ENCODE measurements at regions not wholly inside any gene's neighbourhood (a gene's known extent, or its start where the extent isn't known, plus 50 kb on each side); places are given as distances from the start of the nearest gene placed in this dataset.
"Not testable (repeated sequence)": the region's sequence is repeated elsewhere in the genome, so short reads cannot be mapped to it uniquely, and the experiment has no call there.

GRCh38 chr11:92168936-92169335 lies 55.7 kb upstream of the FAT3 start:
- no peak for DNase-seq (ENCODE audit: low spot score)

GRCh38 chr11:92167571-92167970 lies 57.0 kb upstream of the FAT3 start:
- no peak for DNase-seq (ENCODE audit: low spot score)

GRCh38 chr11:92166335-92166734 lies 58.3 kb upstream of the FAT3 start:
- DNase-seq (ENCODE audit: low spot score): no peak

- no peak for DNase-seq (ENCODE audit: low spot score)
Measured at GRCh38 chr11:92163879-92164278, 60.7 kb upstream of the FAT3 start.

GRCh38 chr11:92162776-92163175 lies 61.8 kb upstream of the FAT3 start:
- no peak for DNase-seq (ENCODE audit: low spot score)

- no peak for DNase-seq (ENCODE audit: low spot score)
Measured at GRCh38 chr11:92159931-92160330, 64.7 kb upstream of the FAT3 start.

- DNase-seq (ENCODE audit: low spot score): not testable (repeated sequence)
Measured at GRCh38 chr11:92157390-92157789, 67.2 kb upstream of the FAT3 start.

DNA sequence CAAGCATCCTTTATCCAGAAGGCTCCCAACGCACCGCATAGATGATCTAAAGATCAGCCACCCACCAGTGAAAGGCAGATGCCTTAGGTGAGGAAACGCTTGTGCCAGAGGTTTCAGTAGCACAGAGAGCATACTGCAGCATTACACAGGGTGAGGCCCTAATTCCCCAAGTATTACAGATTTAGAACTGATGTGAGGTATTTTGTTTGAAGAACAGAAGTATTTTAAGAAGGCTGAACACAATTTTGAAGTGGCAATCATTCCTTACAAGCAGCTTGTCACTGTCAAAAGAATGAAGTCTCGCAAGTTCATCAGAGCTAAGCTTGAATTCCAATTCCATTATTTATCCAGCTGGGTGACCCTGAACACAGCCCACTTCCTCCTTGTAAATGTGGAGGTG lies 70.0 kb upstream of the FAT3 start:
- DNase-seq (ENCODE audit: low spot score): no peak

DNA sequence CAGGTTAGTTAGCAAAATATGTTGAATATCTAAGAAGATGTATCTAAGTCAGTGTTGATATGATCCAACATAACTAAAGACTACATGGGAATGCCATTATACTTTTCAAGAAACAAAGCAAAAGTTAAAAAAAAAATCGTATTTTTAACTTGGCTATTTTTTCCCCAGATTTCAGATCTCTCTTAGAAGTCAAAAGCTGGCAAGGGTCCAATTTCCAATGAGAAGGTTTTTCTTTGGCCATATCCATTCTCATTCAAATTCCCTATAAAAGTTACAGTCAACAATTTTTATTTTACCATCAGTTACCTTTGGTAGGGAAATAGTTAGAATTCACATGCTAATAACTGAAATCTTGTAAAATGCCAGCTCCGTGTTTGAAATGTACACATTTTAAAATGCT lies 70.5 kb upstream of the FAT3 start:
- no peak for DNase-seq (ENCODE audit: low spot score)

DNA sequence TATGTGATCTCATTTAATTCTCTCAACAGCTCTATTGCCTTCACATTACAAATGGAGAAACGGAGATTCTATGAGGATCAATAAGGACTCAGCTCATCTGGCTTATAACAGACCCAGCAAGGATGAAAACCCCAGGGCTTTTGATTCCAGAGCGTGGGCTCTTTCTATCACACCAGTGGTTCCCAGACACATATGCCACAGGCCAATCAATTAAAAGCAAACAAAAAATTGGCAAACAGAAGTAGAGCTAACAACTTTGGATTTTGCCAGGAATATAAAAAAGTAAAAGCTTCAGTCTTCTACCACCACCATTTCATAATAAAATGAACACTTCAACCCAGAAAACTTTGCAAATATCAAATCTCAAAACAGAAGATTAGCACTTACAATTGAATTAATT lies 71.1 kb upstream of the FAT3 start:
- no peak for DNase-seq (ENCODE audit: low spot score)

DNA sequence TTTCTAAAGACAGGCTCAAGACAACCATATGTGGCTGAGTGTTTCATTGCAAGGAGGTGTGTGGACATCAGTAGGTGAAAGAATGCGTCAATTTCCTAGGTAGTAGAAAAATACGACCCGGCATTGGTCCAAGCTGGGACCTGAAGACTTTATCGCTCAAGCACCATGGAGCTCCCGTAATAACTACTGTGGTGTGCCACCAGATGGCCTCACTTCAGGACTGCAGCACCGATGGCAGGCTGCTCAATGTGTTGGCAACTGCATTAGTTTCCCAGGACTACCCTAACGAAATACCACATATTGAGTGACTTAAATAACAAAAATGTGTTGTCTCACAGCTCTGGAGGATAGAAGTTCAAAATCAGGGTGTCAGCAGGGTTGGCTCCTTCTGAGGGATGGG lies 72.4 kb upstream of the FAT3 start:
- DNase-seq (ENCODE audit: low spot score): peak; percentile 10

DNA sequence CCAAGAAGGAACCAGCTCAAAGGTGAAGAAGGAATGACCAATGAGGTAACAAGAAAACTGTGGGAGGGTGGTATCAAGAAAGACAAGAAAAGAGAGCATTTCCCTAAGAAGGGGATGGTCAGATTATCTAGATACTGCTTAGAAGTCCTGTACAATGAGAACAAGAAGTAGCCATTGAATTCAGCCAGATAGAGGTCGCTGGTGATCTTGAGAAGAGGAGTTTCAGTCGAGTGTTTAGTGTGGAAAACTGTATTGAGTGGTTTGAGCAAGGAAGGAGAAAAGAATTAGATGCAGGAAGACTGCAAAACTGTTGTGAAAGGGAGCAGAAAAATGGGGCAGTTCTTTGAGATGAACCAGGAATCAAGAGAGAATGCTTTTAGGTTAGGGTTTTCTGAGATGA lies 74.6 kb upstream of the FAT3 start:
- DNase-seq (ENCODE audit: low spot score): no peak

- no peak for DNase-seq (ENCODE audit: low spot score)
Measured at GRCh38 chr11:92141725-92142124, 82.9 kb upstream of the FAT3 start.

DNA sequence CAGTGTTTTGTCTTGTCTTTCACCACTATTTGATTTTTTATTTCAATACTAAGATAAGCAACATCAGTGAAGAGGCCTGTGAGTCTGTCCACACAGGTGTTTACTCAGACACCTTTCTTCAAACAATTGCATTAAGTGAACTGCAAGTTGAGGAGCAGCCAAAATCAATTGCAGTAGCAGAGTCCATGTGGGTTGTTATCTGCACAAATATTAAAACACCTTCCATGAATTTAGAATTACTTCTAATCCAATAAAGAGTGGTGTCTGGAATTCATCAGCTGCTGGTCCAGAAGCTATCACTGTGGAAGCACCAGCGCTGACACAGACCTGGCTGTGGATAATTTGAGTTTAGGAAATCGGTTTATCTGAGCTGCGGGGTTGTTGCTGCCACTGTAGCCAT lies 83.5 kb upstream of the FAT3 start:
- no peak for DNase-seq (ENCODE audit: low spot score)

GRCh38 chr11:92140021-92140420 lies 84.6 kb upstream of the FAT3 start:
- DNase-seq (ENCODE audit: low spot score): no peak

- DNase-seq (ENCODE audit: low spot score): no peak
Measured at GRCh38 chr11:92138296-92138695, 86.3 kb upstream of the FAT3 start.

DNA sequence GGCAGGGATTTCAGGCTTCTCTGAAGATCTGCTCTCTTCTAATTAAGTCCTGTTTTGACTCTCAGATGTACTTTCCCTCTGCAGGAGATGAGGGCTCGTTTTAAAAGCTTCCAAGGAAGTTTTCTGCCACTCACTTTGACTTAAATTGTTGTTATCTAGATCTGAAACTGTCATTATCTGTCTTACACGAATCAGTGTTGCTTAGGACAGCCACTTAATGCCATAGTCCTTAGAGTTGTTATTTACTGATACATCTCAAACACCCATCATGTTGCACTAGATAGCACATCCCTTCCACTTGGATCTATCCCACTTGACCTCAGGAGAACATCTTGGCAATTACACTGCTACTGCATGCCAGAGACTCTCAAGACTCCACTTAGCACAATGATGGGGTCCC lies 86.9 kb upstream of the FAT3 start:
- no peak for DNase-seq (ENCODE audit: low spot score)

DNA sequence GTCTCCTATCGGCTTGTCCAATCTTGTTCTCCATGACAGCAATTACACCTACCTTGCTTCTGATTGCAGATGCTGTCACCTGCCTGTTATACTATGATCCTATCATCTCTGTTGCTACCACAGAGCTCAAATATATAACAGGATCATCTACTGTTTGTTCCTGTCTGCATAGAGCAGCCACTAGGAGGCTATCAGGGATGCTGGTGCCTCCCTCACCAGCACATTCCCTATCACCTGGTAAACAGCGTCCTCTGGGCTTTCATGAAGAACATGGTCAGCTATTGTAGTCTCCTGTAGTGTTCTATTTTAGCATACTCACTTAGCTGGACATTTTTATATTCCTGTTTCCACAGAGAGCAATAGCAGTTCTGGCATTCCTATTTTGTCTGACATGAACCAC lies 87.8 kb upstream of the FAT3 start:
- DNase-seq (ENCODE audit: low spot score): no peak

GRCh38 chr11:92131289-92131865 lies 93.2 kb upstream of the FAT3 start:
- DNase-seq (ENCODE audit: low spot score): no peak

DNA sequence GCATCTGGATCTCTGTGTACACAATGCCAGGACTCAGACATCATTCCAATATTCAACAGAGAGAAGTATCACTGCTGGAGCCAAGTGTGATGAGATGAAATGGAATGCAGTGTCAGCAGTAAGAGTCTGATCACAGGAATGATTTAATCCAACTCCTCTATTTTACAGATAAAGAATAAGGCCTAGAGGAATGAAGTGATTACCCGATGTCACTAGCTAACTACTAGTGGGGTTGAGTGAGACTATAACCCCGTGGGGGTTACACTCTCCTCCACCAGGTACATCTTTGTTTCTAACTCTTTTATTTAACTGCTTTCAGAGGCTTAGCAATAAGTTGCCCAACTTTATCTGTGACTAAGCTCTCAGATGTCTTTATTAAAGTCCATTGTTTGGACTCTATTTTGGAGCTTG lies 94.2 kb upstream of the FAT3 start:
- no peak for DNase-seq (ENCODE audit: low spot score)

DNA sequence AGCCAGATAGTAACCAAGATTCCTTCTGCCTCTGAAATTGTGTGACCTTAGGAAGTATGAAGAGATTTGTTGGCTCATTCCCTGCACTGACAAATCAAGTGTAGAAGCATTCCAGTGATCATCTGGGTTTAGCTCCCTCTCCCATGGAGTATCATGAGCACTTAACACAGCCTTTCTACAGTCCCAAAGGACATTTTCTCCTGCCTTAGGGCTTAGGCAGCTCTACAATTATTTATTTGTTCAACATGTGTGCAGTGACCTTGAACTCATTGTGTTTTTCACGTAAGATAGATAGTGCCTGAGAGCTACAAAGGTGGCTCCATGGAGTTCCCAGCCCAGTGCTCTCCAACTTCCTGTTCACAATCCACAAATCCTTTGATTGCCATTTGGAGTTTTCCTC lies 94.8 kb upstream of the FAT3 start:
- DNase-seq (ENCODE audit: low spot score): no peak

GRCh38 chr11:92128026-92128425 lies 96.6 kb upstream of the FAT3 start:
- DNase-seq (ENCODE audit: low spot score): no peak

- DNase-seq (ENCODE audit: low spot score): no peak
Measured at GRCh38 chr11:92125321-92125720, 99.3 kb upstream of the FAT3 start.

DNA sequence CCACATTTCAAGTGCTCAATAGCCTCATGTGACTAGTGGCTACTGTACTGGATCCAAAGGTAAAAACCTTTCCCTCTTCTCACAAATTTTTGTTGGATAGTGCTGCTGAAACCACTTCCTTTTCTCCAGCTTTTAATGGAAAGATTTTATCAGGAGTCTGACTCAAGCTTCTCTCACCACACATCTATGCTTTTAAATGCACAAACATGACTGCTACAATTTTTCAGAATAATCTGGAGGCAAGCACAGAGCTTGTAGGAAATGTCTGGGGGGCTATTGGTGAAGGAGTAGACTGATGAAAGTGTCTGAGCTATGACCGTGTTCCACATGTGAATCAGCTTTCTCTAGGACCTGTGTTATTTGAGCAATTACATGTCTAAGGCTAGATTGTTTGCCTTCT lies 101.1 kb upstream of the FAT3 start:
- DNase-seq (ENCODE audit: low spot score): no peak

DNA sequence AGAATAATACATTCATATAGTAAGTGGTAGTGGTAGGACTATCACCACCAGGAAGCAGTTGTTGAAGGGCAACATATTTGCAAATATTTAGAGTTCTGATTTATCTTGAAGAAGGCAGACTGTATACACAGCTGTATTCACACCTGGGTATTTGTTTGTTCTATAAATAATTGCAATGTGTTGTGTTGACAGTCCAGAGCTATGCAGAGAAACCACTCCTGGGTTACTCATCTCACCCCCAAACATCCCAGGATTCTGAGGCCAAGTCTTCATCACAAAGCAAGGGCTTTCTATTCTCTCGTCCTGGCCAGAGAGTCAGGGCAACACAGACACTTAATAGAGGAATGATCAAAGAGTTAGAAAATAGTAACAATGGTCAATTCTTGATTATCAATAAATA lies 102.1 kb upstream of the FAT3 start:
- DNase-seq (ENCODE audit: low spot score): no peak
